A673 (cell line): ENCODE measurements at regions not wholly inside any gene's neighbourhood (a gene's known extent, or its start where the extent isn't known, plus 50 kb on each side); places are given as distances from the start of the nearest gene placed in this dataset.

Experiments used
- BruUV-seq: library from RNA; stranded (reverse); fragments of 400-500 nt; replicated peaks from 2 replicates; lab custom pipeline; 2021; lab: Mats Ljungman, UMichigan
- CTCF ChIA-PET: fragments of 300-600 bp; sonication (Branson Sonifier 250); formaldehyde crosslinking; loops from one replicate; lab custom pipeline; 2022; ENCODE audit warnings: antibody characterized with exemption; lab: Charles Lee
- POLR2A ChIA-PET: fragments of 300-600 bp; sonication (Branson Sonifier 250); formaldehyde crosslinking; loops from one replicate; lab custom pipeline; 2022; ENCODE audit warnings: antibody characterized with exemption; ENCODE audit not compliant: low non-redundant PET; lab: Charles Lee
- DNase-seq: peaks from one replicate; pipeline ENCODE4 v3.0.0-alpha.2; 2015; ENCODE audit warnings: low spot score
- H3K27ac ChIP-seq: fragments of 200-600 bp; sonication (generic); 2 replicates; pipeline ENCODE4 v1.5.1; 2016; ENCODE audit warnings: mixed run types, low read depth, mild to moderate bottlenecking, mixed read lengths, antibody characterized with exemption, low read length; ENCODE audit not compliant: poor library complexity, severe bottlenecking
- H3K27me3 ChIP-seq: fragments of 200-600 bp; sonication (generic); replicated peaks from 2 replicates; pipeline ENCODE4 v1.6.1; 2017; ENCODE audit warnings: mixed run types, low read depth, mild to moderate bottlenecking, mixed read lengths, antibody characterized with exemption, low read length; ENCODE audit not compliant: insufficient read depth, poor library complexity
- H3K36me3 ChIP-seq: fragments of 200-600 bp; sonication (generic); 2 replicates; pipeline ENCODE4 v1.6.1; 2016; ENCODE audit warnings: mixed run types, mild to moderate bottlenecking, mixed read lengths, antibody characterized with exemption, low read length; ENCODE audit not compliant: insufficient read depth, poor library complexity, severe bottlenecking
- H3K4me1 ChIP-seq: fragments of 200-600 bp; sonication (generic); 2 replicates; pipeline ENCODE4 v1.6.1; 2017; ENCODE audit warnings: mixed run types, mild to moderate bottlenecking, mixed read lengths, antibody characterized with exemption, low read length; ENCODE audit not compliant: insufficient read depth, poor library complexity, severe bottlenecking
- H3K4me3 ChIP-seq: fragments of 200-600 bp; sonication (generic); 2 replicates; pipeline ENCODE4 v1.5.1; 2016; ENCODE audit warnings: low read depth, mixed run types, mild to moderate bottlenecking, mixed read lengths, low read length; ENCODE audit not compliant: poor library complexity, severe bottlenecking
- H3K9me3 ChIP-seq: fragments of 200-600 bp; sonication (generic); 2 replicates; pipeline ENCODE4 v1.6.1; 2016; ENCODE audit warnings: mixed run types, low read depth, mild to moderate bottlenecking, mixed read lengths, antibody characterized with exemption, low read length; ENCODE audit not compliant: poor library complexity, severe bottlenecking
- CTCF ChIP-seq: fragments of 300-800, 200-600 bp; sonication (generic); conservative IDR thresholded peaks from 2 replicates; pipeline ENCODE4 v1.5.1; 2017; ENCODE audit warnings: low read depth, mild to moderate bottlenecking, antibody characterized with exemption, low read length, moderate library complexity, mixed read lengths
- EZH2 ChIP-seq: fragments of 200-600 bp; sonication (generic); IDR thresholded peaks from 2 replicates; pipeline ENCODE4 v1.6.1; 2017; ENCODE audit warnings: borderline replicate concordance, low read depth, mild to moderate bottlenecking, mixed read lengths, antibody characterized with exemption, low read length; ENCODE audit not compliant: poor library complexity, severe bottlenecking
- intact Hi-C: fragments of 100-400 bp; cut with micrococcal nuclease; formaldehyde crosslinking; loops from one replicate; pipeline ENCODE4 v1.10.0; 2022; ENCODE audit not compliant: unreplicated experiment

GRCh38 chr20:36093025-36093803, 61.3 kb upstream of the EPB41L1 start:
- intact Hi-C loops, result no loop called here
- no peak overlapping the region for H3K27ac ChIP-seq
- H3K27me3 ChIP-seq, result peaks cover 47% of the 10 kb centered on the region
- H3K4me1 ChIP-seq, result no peaks in the 10 kb centered on the region
- peak; percentile 45 for DNase-seq
- TF ChIP-seq EZH2 (peak; percentile 62), CTCF (no peak)
- ChIA-PET POLR2A (no interaction called here), CTCF (no interaction called here)
- no peaks in the 10 kb centered on the region for H3K36me3 ChIP-seq
- no TSS peak for BruUV-seq
- no peaks in the 10 kb centered on the region for H3K9me3 ChIP-seq
- H3K4me3 ChIP-seq, result peak overlapping the region; percentile 51

- TF ChIP-seq EZH2 (no peak), CTCF (no peak)
- Histone ChIP-seq H3K36me3 (no peaks in the 10 kb centered on the region), H3K9me3 (no peaks in the 10 kb centered on the region), H3K27me3 (peaks cover 47% of the 10 kb centered on the region), H3K27ac (no peak overlapping the region), H3K4me3 (peak overlapping the region; percentile 51), H3K4me1 (no peaks in the 10 kb centered on the region)
- ChIA-PET POLR2A (no interaction called here), CTCF (no interaction called here)
- intact Hi-C loops, result no loop called here
- no TSS peak for BruUV-seq
- no peak for DNase-seq
Observed at GRCh38 chr20:36093804-36094145, 60.8 kb upstream of the EPB41L1 start.

- Histone ChIP-seq H3K4me3 (no peak overlapping the region), H3K36me3 (no peaks in the 10 kb centered on the region), H3K27me3 (peaks cover 47% of the 10 kb centered on the region), H3K9me3 (no peaks in the 10 kb centered on the region), H3K4me1 (no peaks in the 10 kb centered on the region), H3K27ac (no peak overlapping the region)
- BruUV-seq, result no TSS peak
- intact Hi-C loops, result no loop called here
- POLR2A ChIA-PET, result no interaction called here
- CTCF ChIA-PET, result no interaction called here
- TF ChIP-seq EZH2 (no peak), CTCF (no peak)
- no peak for DNase-seq
Observed at GRCh38 chr20:36094497-36094896, 60.0 kb upstream of the EPB41L1 start.
